H1 (cell line): ENCODE measurements at regions not wholly inside any gene's neighbourhood (a gene's known extent, or its start where the extent isn't known, plus 50 kb on each side); places are given as distances from the start of the nearest gene placed in this dataset.

Experiments
- MAFK ChIP-seq: IDR thresholded peaks from 2 replicates; pipeline ENCODE4 v1.6.1; 2012; ENCODE audit warnings: low read depth, mild to moderate bottlenecking, improper control_type of control experiment, low read length
- NRF1 ChIP-seq: IDR thresholded peaks from 2 replicates; pipeline ENCODE4 v1.6.1; 2011; ENCODE audit warnings: mild to moderate bottlenecking, low read depth, low read length, improper control_type of control experiment

DNA sequence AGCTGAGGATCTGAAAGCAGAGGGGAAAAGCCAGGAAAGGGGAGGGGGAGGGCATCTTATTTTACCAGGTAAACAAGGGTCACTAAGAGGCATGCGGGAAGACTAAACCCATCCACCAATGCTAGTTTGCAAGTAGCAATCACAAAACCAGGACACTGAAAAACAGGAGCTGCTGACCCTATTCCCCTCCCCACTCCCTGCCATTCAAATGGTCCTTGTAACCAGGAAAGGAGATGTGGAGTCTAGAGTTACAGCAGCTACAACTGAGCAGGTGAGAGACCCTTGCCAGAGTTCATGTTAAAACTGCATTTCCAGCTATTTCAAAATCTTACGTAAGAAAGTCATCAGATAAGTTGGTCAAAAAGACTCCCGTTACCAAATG, 85.3 kb upstream of the SIMC1 start (continued):
- TF ChIP-seq MAFK = no peak
- no peak for TF ChIP-seq NRF1
